ENCODE measurements at regions not wholly inside any gene's neighbourhood (a gene's known extent, or its start where the extent isn't known, plus 50 kb on each side); places are given as distances from the start of the nearest gene placed in this dataset.

GRCh38 chr9:88812938-88813637, 178.2 kb upstream of the S1PR3 start:
- no peak for DNase-seq

GRCh38 chr9:88813638-88814209, 177.5 kb upstream of the S1PR3 start:
- no peak for DNase-seq

GRCh38 chr9:88814577-88814976, 176.7 kb upstream of the S1PR3 start:
- peak in 30 of 56 donors; percentile 3 to 69 (median 24) for DNase-seq

GRCh38 chr9:88816141-88816540, 175.1 kb upstream of the S1PR3 start:
- DNase-seq = no peak

GRCh38 chr9:88816591-88816990, 174.7 kb upstream of the S1PR3 start:
- no peak for DNase-seq

- DNase-seq = no peak
Measured at GRCh38 chr9:88817628-88818027, 173.6 kb upstream of the S1PR3 start.

GRCh38 chr9:88818495-88819201, 172.6 kb upstream of the S1PR3 start:
- no peak for DNase-seq

- no peak for DNase-seq
Measured at GRCh38 chr9:88819476-88819875, 171.8 kb upstream of the S1PR3 start.

GRCh38 chr9:88820055-88820454, 171.2 kb upstream of the S1PR3 start:
- no peak for DNase-seq

GRCh38 chr9:88821033-88821745, 170.1 kb upstream of the S1PR3 start:
- no peak for DNase-seq

GRCh38 chr9:88821746-88822106, 169.5 kb upstream of the S1PR3 start:
- DNase-seq = no peak

- DNase-seq = no peak
Measured at GRCh38 chr9:88824711-88825110, 166.6 kb upstream of the S1PR3 start.

- DNase-seq = no peak
Measured at GRCh38 chr9:88826181-88826580, 165.1 kb upstream of the S1PR3 start.

- no peak for DNase-seq
Measured at GRCh38 chr9:88826771-88827181, 164.5 kb upstream of the S1PR3 start.

- DNase-seq = no peak
Measured at GRCh38 chr9:88828018-88828417, 163.2 kb upstream of the S1PR3 start.

GRCh38 chr9:88828492-88828974, 162.7 kb upstream of the S1PR3 start:
- no peak for DNase-seq

GRCh38 chr9:88829276-88829675, 162.0 kb upstream of the S1PR3 start:
- peak in 1 of 56 donors; percentile 3 for DNase-seq

GRCh38 chr9:88831713-88832407, 159.4 kb upstream of the S1PR3 start:
- no peak for DNase-seq

GRCh38 chr9:88833946-88834345, 157.3 kb upstream of the S1PR3 start:
- no peak for DNase-seq

- no peak for DNase-seq
Measured at GRCh38 chr9:88835038-88835466, 156.2 kb upstream of the S1PR3 start.

- DNase-seq = no peak
Measured at GRCh38 chr9:88835772-88836171, 155.5 kb upstream of the S1PR3 start.
